ENCODE measurements at regions not wholly inside any gene's neighbourhood (a gene's known extent, or its start where the extent isn't known, plus 50 kb on each side); places are given as distances from the start of the nearest gene placed in this dataset.

- no peak for TF ChIP-seq CTCF (IDR thresholded peaks at IDR 0.05; ENCODE audit: low read depth, low read length)
- in situ Hi-C loops (cut with HindIII; ENCODE audit: low sequenced_read_pairs) = no loop called here
- DNase-seq (ENCODE audit: low read depth, low spot score) = no peak
- no peak overlapping the region for H3K4me3 ChIP-seq (ENCODE audit: low read depth, low read length)
Measured at GRCh38 chr2:122357998-122358397, 602.5 kb downstream of the TSN start.

DNA sequence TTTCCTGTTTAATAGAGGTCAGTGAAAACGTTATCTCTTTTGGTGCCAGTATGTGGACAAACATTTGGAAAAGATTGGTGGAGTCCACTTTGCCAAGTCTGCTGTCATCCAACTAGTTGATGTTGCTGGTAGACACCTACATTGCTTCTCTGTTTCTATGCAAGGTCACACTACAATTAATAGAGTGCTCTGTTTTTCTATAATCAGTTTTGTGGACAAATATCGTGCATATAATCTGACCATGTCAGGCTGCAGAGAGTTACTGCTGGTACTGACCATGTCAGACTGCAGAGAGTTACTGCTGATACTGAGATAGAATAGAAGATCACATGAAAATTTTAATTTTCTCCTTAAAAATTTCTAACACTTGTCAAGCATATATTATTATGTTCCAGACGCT, 603.3 kb downstream of the TSN start:
- in situ Hi-C loops (cut with HindIII; ENCODE audit: low sequenced_read_pairs) = no loop called here

DNA sequence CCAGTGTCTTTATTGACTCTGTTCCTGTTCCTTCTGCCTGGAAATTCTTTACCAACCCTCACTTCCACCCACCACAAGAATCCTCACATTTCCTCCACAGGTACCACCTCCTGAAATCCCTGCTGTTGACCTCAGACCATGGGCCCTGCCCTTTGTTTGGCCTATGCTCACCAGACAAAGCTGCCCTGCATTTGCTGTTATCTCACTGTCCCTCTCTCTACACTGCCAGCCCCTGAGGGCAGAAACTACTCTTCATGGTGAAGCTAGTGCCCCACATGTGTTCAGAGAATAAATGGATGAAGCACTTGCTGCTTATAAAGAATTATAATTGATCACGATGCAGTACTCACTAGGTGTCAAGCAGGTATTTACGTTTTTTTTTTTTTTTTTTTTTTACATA, 608.4 kb downstream of the TSN start:
- H3K4me3 ChIP-seq (ENCODE audit: low read depth, low read length) = no peak overlapping the region
- no peak for TF ChIP-seq CTCF (IDR thresholded peaks at IDR 0.05; ENCODE audit: low read depth, low read length)
- in situ Hi-C loops (cut with HindIII; ENCODE audit: low sequenced_read_pairs) = no loop called here
- no peak for DNase-seq (ENCODE audit: low read depth, low spot score)

More for the DNA sequence above, 603.3 kb downstream of the TSN start:
- no peak overlapping the region for H3K4me3 ChIP-seq (ENCODE audit: low read depth, low read length)
- DNase-seq (ENCODE audit: low read depth, low spot score) = no peak
- TF ChIP-seq CTCF (IDR thresholded peaks at IDR 0.05; ENCODE audit: low read depth, low read length) = no peak

DNA sequence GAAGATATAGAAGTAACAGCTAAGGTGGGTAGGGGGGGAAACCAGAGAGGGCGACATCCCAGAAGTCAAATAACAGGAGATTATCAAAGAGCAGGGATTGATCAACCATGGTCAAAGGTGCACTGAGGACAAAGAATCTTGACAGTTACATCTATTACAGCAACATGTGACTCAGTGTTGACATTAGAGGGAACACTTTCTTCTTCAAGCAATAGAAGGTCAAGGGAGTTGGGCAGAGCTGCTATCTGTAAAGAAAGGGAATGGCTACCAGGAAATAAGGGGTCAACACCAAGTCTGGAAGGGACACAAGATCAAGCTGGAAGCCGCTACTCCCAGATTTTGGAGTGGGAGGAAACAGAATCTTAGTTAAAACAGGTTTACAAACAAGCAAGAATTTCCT, 611.0 kb downstream of the TSN start:
- no peak for DNase-seq (ENCODE audit: low read depth, low spot score)
- in situ Hi-C loops (cut with HindIII; ENCODE audit: low sequenced_read_pairs) = no loop called here
- no peak overlapping the region for H3K4me3 ChIP-seq (ENCODE audit: low read depth, low read length)
- no peak for TF ChIP-seq CTCF (IDR thresholded peaks at IDR 0.05; ENCODE audit: low read depth, low read length)

- TF ChIP-seq CTCF (IDR thresholded peaks at IDR 0.05; ENCODE audit: low read depth, low read length) = no peak
- H3K4me3 ChIP-seq (ENCODE audit: low read depth, low read length) = no peak overlapping the region
- DNase-seq (ENCODE audit: low read depth, low spot score) = no peak
- in situ Hi-C loops (cut with HindIII; ENCODE audit: low sequenced_read_pairs) = no loop called here
Measured at GRCh38 chr2:122366969-122367645, 611.7 kb downstream of the TSN start.

DNA sequence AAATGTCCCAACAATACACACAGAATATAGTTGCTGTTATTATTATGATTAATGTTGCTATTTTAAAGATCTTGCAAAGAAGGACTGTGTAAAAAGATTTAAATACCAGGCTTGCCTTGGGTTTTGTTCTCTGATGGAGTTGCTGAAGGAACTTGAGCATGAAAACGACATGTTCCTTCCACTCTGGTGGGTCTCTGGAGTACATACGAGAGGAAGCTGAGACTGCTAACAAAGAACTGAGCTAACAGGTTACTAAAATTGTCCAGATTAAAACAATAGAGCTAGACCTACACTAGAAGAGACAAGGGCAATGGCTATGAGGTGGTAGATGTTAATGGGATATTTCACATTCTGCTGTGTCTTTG, 612.2 kb downstream of the TSN start:
- no peak overlapping the region for H3K4me3 ChIP-seq (ENCODE audit: low read depth, low read length)
- TF ChIP-seq CTCF (IDR thresholded peaks at IDR 0.05; ENCODE audit: low read depth, low read length) = no peak
- in situ Hi-C loops (cut with HindIII; ENCODE audit: low sequenced_read_pairs) = no loop called here
- no peak for DNase-seq (ENCODE audit: low read depth, low spot score)

Data from astrocyte of the spinal cord (primary cell).